NCI-H82 treated with DMSO at 0.1 percent for 48 hours (cell line): ENCODE measurements at regions not wholly inside any gene's neighbourhood (a gene's known extent, or its start where the extent isn't known, plus 50 kb on each side); places are given as distances from the start of the nearest gene placed in this dataset.
"Not testable (repeated sequence)": the region's sequence is repeated elsewhere in the genome, so short reads cannot be mapped to it uniquely, and the experiment has no call there.

Experiments
- DNase-seq: peaks from one replicate; lab custom pipeline; 2025; ENCODE audit not compliant: unreplicated experiment; lab: John Stamatoyannopoulos, UW

DNA sequence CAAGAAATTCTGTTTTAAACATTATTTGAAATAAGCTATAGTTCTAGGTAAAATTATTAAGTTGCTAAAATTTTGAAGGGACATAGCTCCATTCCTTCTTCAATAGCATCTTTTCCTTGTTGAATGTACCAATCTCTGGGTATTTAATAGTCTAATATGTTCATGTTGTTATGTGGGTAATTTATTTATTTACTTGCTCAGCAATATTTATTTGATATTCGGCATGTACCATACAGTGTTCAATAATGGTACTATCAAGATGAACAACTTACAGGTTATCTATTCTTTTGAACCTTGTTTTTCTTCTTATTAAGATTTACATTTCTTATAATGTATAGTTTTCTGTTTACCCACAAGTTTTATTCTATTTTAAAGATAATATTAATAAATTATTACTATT lies 1616.8 kb upstream of the PIK3C3 start:
- DNase-seq, result no peak

DNA sequence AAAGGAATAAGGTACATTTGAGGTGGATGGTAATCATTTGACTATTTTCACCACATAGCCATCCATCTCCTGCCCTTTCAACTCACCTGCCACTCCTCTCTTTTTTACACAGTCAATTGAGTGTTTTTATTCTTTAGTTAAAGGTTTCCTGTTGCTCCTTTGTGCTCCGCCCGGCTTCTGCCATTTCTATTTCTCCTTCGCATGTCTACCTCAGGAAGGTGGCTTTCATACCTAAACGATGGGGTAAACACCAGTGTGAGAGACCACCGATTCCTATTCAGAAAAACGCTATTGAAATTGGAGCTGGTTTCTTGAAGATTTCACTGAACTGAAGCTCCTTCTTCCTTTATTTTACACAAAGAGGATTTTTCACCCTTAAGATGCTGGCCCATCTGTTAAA lies 1628.0 kb upstream of the PIK3C3 start:
- DNase-seq, result no peak

- no peak for DNase-seq
These were observed 1629.0 kb upstream of the PIK3C3 start for GRCh38 chr18:40325988-40326387.

- DNase-seq, result no peak
These were observed 1640.8 kb upstream of the PIK3C3 start for GRCh38 chr18:40314199-40314598.

DNA sequence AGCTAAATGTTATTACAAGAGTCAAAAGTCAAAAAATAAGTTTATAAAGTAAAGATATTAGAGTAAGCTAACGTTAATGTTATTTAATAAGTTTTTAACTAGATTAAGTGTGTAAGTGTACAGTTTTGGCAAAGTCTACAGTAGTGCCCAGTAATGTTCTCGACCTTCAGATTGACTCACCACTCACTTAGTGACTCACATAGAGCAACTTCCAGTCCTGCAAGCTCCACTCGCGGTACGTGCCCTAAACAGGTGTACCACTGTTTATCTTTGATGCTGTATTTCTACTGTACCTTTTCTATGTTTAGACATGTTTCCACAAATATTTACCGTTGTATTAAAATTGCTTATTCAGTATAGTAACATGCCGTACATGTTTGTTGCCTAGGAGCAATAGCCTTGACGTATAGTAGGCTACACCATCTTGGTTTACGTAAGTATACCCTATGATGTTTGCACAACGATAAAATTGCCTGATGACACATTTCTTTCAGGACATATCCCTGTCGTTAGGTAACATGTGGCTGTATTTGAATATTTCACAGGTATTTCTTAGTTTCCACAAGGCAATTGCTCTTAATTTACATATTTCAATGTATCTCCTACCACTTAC lies 1641.9 kb upstream of the PIK3C3 start:
- DNase-seq, result no peak

GRCh38 chr18:40307627-40308026 lies 1647.4 kb upstream of the PIK3C3 start:
- no peak for DNase-seq

- no peak for DNase-seq
These were observed 1658.2 kb upstream of the PIK3C3 start for GRCh38 chr18:40296717-40297413.

- DNase-seq, result no peak
These were observed 1661.9 kb upstream of the PIK3C3 start for GRCh38 chr18:40292985-40293710.

GRCh38 chr18:40283560-40283959 lies 1671.5 kb upstream of the PIK3C3 start:
- no peak for DNase-seq

- not testable (repeated sequence) for DNase-seq
These were observed 1673.7 kb upstream of the PIK3C3 start for GRCh38 chr18:40281356-40281755.

DNA sequence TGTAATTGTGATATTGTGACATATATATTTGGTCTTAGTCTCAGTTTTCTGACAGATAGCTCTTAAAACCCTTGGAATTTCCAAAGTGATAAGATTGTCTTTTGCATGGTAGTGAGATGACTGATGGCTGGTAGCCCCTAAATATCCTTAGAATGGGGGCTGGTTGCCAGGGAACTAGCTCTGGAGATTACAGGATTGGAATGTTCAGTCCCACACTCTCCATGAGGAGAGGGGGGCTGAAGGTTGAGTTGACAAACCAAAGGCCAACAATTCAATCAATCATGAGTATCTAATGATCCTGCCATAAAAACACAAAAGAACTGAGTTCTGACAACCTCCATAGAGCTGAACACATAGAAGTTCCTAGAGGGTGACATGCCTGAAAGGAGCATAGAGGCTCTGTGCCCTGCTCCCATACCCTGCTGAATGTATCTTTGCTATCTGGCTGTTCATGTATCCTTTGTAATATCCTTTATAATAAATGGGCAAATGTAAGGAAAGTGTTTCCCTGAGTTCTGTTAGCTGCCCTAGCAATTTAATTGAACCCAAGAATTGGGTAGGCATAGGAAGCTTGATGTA lies 1680.3 kb upstream of the PIK3C3 start:
- no peak for DNase-seq

- no peak for DNase-seq
These were observed 1682.3 kb upstream of the PIK3C3 start for GRCh38 chr18:40272630-40273231.

GRCh38 chr18:40259115-40259835 lies 1695.8 kb upstream of the PIK3C3 start:
- DNase-seq, result no peak

DNA sequence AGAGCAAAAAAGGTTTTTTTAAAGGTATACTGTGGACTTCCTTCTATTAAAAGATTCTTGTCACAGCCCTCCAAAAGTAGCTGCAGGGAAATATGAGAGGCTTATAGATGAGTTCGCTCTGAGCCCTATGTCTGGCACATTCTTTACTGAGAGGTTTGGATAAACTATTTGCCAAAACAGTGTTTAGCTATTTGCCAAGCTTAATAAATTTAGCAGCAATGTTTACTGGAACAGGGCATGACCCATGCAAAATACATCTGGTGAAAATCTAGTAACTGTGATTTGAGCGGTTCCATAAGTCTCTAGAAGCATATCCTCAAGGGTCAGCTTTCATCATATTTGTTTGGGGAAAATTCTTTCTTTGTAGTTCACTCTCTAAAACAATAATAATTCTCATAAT lies 1696.7 kb upstream of the PIK3C3 start:
- DNase-seq, result no peak

- no peak for DNase-seq
These were observed 1704.8 kb upstream of the PIK3C3 start for GRCh38 chr18:40250236-40250635.

GRCh38 chr18:40249390-40250080 lies 1705.5 kb upstream of the PIK3C3 start:
- no peak for DNase-seq

- not testable (repeated sequence) for DNase-seq
These were observed 1709.4 kb upstream of the PIK3C3 start for GRCh38 chr18:40245612-40246011.

GRCh38 chr18:40243607-40244006 lies 1711.4 kb upstream of the PIK3C3 start:
- no peak for DNase-seq

DNA sequence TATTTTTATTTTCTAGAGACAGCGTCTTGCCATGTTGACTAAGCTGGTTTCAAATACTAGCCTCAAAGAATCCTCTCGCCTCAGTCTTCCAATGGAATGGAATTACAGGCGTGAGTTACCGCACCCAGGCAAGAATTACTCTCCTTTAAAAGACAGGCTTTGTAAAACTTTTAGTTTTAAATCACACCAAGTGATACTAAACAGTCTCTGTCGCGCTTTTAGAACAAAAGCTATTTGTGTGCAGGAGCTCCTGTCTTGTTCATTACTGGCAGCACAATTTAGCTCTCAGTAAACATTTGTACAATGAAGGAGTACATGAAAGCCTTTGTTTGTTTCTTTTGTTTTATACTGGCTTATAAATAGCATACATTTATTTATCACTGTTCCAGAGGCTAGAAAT lies 1719.2 kb upstream of the PIK3C3 start:
- no peak for DNase-seq

DNA sequence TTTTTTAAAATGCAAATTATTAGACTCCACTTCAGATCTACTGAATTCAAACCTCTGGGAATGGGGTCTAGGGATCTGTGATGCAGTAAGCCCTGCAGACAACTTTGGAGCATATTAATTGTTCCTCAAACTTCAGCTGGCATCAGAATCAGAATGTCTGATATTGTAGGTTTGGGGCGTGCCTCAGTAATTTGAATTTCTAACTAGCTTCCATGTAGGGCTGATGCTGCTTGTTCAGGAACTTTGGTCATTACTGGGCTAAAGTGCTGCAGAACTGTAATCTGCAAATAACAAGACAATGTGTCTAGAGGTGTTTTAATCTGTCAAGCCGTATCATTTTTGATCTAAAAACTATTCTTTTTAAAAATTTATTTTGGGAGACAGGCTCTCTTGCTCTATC lies 1719.7 kb upstream of the PIK3C3 start:
- DNase-seq, result no peak
